COLO668 (cell line): ENCODE measurements at regions not wholly inside any gene's neighbourhood (a gene's known extent, or its start where the extent isn't known, plus 50 kb on each side); places are given as distances from the start of the nearest gene placed in this dataset.

Experiments
- DNase-seq: peaks from one replicate; lab custom pipeline; 2025; ENCODE audit not compliant: unreplicated experiment; lab: John Stamatoyannopoulos, UW

DNA sequence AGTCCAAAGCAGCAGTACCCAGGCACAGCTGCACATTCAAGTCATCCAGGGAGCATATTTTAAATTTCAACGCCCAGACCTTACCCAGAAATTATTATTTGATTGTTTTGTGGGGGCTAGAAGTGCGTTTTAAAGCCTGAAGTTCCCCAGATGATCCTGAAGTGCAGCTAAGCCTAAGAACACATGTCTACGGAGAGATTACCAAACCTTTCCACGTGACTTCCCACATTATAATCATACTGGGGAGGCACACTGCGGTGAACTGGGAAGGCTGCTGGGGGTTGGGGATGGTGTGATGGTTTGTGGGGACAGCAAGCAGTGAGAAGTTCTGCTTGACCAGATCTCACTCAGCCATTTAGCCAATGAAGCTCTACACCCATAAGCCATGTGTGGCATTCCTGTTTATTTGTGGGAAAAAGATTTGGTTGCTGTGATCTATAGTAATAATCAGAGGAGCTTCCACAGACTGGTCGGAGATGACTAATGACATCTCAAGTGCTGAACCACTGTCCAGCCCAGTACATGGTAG is 93.4 kb upstream of the CDH6 start:
- DNase-seq: no peak

DNA sequence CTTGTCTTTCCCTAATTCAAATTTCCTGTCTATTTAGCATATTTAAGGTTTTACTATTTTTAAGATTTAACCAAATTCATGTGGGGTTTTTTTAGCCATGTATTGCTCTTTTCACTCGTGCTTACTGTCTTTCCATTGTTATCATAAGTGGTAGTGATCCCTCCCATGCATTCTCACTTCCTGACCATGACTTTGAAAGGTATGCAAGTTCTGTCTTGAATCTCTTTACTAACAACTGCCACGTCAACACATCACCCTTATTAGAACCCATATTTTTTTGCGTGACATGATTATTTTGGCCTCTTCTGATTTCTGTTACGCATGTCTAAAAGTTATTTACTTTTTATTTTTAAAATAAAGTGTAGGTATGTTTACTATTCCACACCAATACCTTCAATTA is 94.7 kb upstream of the CDH6 start:
- no peak for DNase-seq

DNA sequence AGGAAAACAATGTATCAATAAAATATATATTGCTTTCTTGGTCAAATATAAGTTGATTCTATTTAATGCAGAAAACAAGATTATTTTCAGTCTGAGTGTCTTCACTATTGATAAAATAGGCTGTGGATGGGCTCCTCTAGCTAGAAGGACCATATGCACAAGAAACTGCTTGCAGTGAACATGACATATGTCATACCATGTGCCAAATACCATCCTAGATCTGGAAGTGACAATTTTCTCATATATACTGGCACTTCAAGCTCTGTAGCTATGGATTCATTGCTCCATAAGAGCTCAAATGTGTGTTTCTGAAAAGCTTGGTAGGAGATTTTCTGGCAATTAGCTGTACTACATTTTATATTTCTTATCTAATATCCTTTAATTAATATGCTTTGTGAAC is 95.6 kb upstream of the CDH6 start:
- no peak for DNase-seq

DNA sequence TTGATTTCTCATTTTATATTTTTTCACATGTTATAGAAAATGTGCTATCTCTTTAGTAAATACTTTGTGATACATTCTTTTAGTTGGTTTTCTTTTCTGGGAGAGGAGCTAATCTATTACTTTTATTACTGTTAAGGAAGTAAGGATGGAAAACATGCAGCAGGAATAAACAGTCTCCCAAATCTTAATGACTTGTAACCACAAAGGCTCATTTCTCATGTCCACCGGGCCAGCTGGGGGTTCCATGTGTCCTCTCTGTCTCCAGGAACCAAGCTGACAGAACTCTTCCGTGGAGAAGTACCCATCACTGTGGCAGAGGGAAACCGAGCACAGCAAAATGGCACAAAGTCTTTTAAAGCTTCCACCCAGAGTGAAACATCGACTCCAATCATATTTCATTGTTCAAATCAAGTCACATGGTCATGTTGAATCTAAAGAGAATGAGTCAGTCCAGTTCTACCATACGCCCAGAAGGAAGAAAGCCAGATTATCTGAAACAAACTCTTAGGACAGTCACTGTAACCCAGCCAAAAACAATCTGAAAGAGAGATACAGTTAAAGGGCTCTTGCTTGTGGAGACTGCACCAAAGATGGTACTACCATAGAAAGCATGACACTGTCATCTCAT is 97.1 kb upstream of the CDH6 start:
- no peak for DNase-seq

DNA sequence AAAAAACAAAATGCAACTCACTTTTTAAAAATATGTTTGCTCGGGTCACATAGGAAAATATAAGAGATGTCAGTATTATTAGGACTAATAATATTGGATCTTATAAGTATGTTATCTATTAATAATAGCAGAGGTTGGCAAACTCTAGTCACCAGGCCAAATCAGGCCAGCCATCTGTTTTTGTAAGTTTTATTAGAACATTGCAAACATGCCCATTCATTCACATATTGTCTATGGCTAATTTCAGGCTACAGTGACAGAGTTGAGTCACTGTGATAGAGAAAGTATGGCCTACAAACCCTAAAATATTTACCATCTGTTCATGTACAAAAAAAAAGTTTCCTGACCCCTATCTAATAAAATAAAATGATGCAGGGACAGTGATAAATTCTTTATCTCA is 97.7 kb upstream of the CDH6 start:
- DNase-seq: no peak

DNA sequence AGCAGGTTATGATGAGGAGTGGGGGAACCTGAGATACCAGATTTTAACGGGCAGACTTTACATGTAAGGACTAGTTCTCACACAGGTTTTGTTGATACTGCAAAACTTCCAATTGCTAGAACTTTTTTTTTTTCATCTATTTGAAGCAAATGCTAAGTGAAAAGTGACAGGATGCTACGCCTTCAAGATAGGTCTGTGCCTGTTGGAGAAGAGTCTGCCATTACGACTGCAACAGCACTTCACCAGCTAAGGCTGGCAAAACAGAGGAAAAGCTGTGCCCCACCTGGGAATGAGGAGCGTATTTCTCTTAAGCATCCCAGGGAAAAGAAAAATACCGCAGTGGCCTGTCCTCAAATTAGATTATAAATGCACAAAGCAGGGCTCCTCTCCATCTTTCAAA is 102.0 kb upstream of the CDH6 start:
- DNase-seq: no peak

DNA sequence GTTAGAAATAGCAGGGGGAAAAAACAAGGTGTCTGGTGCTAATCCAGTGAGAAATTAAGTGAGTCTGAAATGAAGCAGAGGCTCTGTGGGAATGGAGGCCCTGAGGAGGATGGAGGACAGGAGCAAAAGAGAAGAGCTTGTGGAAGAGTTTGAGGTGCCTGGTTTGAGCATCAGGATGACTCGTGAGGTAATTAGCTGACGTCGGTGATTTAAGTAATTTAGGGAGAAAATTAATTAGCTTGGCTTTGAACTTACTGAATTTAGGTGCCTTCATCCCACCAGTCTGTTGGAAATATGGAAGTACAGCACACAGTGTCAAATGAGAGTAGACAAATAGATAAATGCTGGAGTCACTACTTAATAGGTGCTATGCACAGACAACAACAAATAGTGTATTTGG is 103.0 kb upstream of the CDH6 start:
- no peak for DNase-seq

DNA sequence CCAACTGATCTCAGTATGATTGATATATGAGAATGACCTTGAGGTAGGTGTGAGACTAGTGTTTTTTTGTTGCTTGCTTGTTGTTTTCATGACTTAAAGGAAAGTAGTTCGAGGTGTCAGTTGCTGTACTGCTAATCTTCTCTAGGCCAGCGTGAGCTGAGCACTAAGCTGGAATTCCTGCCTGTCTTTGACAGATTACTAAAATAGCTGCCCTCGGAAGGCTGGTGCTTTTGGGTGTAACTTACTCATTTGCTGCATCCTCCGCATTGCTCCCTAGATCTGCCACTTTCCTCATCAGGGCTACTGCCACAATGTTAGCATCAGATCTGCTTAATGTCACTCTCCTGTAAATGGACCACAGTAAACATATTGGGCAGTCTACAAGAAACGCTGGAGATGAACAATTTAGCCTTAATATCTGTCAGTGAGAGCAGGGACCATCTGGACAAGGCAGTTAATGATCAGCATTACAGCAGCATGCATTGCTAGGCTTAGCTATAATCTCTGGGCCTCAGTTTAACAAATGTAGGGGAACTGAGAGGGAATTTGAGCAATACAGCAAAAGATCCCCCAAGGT is 106.6 kb upstream of the CDH6 start:
- no peak for DNase-seq

DNA sequence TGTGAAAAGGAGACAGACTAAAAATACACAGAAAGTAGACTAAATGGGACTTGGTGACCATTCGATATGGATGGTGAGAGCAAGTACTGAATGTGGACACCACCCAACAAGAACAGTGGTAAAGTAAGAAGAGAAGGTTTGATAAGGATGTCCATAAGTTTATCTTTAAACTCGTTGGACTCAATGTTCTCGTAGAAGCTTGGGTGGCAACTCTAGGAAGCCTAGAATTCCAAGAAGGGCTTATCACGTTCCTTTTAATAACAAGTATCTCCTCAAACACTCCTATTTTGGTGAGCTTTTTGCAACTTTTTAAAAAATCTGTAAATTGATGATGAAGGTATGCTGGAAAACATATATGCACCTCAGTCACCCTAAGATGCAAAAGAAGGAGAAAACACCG is 108.6 kb upstream of the CDH6 start:
- DNase-seq: no peak

DNA sequence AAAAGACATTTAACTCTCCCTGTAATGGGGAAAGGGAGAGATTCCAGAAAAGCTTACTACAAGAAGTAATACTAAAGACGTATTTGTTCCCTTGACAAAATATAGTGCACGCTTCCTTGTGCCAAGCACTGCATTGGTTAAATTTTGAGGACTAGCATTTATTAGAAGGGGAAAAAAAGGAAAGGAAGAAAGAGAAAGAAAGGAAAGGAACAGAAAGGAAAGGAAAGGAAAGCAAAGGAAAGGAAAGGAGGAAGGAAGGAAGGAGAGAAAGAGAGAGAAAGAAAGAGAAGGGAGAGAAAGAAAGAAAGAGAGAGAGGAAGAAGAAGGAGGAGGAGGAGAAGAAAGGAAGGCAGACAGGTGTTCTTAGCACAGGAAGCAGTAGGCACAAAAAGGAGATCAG is 110.1 kb upstream of the CDH6 start:
- no peak for DNase-seq

DNA sequence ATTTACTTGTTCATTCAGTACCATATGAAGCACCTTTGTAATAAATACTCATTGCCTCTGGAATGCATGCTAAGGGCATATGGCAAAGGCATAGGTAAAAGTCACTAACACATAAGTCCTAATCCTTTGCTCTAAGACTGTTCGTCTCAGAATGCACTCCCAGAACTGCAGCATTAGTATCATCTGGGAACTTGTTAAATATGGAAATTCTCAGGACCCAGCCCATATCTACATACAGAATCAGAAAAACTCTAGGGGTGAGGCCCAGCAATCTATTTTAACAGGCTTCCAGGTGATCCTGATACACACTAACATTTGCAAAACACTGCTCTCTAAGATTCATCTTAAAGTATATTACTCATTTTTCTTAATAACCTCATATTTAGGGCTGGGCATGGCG is 113.8 kb upstream of the CDH6 start:
- no peak for DNase-seq

DNA sequence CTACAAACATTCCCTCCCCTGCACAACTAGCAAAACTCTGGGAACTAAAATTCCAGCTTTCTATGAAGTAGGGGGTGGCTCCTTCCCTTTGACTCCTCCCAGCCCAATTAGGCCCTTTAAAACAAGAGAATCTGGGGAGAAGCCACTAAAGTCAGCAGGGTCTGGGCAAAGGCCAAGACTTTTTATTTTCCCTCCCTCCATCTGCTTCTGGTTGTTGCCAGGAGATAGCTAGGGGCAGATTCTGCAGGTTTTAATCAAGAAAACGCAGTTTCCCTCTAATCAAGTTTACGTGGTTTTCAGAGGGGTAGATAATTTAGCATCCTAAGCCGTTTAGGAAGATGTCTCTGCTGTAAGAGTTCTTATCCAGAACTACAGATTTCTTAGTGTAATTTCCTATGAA is 114.5 kb upstream of the CDH6 start:
- DNase-seq: no peak

DNA sequence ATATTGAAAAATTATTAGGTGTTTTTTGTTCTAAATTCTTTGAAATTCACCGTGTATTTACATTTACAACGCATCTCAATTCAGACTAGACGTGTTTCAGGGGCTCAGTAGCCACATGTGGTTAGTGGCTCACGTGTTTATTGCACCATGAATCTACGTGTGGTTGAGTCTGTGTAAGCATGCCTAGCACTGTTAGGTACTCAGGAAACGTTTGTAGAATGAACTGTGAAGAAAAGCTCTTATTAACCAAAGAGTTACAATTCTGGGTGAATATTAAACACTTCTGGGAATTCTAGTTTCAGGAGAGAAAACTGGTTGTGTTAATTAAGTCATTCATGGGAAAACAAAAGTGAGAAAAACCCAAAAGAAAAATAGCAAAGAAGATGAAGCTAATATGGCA is 117.5 kb upstream of the CDH6 start:
- DNase-seq: no peak

DNA sequence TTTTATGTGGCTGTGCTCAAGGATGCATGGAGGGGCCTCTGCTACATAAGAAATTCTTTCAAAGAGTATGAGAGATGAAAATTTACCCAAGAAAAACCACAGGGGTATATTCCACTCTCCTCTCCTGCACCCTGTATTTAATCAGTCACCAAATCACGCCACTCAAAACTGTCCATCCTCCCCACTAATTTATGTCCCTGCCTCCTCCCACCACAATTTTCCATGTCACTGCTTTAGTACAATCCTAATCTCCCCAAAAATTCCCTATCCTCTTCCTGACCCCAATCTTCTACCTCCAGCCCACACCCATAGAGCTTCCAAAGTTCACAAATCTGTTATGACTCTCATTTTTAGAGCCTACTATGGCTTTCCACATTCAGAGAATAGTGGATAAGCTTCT is 125.2 kb upstream of the CDH6 start:
- no peak for DNase-seq

DNA sequence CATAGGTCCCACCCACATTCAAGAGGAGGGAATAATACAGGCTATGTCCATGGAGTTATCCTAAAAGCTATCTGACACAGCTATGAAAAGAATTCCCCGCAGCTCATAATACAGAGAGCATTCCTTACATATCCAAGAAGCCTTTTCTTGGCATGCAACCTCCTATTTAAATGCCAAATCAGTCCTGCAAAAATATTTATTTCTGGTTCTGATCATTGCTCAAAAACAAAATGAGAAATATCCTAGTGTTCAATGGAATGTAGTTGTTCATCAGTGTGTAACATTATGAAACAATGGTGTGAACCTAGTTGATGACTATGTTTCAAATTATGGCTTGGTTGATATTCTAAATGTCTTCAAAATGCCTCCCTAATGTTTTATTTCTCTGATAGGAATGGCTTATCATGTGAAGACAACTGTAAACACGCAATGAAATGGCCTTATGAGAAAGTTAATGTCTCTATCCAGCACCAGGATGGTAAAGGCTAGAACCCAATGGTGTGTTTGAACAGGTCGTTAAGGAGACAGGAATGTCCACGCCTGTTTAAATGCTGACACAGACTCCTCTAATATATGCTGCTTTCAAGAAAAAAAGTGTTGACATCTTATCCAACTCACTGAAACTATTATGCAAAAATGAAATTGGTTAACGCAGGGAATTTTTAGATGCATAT is 126.7 kb upstream of the CDH6 start:
- DNase-seq: no peak

DNA sequence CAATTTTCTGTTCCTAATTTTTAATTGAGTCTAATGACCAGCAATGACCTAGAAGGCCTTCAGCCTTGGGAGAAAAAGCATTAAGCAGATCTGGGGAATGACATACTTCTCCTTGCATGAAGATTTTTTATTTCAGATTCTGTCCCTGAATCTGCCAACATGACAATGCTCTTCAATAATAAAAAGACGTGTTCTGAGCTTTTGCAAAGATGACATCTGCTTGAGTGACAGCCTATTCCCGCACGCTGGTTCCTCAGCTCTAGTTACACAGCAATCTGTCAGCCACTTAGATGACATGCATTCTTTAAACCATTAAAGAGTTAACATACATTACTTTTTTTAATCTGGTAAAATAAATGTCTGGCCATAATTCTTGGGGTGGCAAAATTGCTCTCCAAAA is 129.3 kb upstream of the CDH6 start:
- DNase-seq: no peak

DNA sequence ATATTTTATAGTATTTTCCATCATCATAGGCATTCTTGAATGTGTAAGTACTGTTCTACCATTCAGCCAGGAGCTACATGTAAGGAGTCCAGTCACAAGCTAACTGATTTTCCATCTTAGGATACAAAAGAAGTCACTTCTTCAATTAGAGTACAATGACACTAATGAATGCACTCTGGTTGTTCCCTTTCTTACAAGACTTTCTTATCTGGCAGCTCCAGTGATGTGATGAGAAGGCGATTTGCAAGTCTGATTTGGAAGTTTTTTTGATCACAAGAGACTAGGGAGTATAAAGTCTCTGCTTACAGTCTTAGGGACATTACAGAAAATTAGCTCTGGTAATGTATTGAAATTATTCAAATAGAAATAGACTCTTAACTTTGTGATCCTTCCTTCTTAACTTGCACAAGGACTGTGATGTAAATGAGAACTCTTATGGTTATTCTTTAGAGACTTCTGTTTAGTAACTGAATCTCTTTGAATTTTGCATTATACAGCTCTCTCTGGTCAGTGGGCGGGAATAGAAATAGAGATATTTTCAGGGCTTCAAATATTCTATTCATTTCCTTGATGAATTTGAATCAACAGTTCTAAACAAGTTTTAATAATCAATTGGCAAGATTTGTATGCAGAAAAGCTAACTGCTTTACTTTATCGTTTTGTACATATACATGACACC is 130.4 kb upstream of the CDH6 start:
- no peak for DNase-seq

DNA sequence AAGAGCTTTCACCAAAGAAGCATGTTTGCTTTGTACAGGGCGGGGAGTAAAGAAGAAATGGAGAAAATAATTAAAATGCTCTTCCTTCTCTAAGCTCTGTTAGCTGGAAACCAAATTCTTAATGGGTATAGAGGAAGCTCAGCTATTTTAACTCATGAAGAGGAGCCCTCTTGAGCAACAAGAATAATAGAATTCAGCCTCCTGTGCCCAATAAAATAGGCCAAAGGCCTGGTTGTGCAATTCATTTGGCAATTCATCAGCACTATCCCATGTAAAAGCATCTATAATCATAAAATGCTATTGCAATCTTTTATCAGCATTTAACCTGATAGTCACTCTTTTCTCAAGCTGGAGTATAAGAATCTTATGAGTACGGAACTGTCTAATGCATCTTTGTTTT is 133.6 kb upstream of the CDH6 start:
- no peak for DNase-seq

DNA sequence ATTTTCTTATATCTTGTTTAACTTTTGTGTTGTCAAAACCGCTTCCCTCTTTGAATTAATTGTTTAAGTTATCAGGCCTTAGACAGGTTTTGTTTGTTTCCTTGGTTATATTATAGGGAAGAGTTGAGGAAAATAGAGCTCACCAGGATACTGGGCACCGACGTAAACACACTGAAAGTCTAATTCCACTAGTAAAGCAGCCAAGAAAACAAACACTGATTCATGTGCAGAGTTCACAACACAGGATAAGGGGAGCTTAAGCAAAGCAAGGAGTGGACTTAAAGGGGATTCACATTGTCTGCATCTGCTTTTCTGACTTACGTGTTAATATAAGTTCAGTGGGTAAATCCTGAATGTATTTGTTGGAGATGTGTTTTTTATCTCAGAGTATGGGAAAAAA is 139.0 kb upstream of the CDH6 start:
- DNase-seq: no peak

DNA sequence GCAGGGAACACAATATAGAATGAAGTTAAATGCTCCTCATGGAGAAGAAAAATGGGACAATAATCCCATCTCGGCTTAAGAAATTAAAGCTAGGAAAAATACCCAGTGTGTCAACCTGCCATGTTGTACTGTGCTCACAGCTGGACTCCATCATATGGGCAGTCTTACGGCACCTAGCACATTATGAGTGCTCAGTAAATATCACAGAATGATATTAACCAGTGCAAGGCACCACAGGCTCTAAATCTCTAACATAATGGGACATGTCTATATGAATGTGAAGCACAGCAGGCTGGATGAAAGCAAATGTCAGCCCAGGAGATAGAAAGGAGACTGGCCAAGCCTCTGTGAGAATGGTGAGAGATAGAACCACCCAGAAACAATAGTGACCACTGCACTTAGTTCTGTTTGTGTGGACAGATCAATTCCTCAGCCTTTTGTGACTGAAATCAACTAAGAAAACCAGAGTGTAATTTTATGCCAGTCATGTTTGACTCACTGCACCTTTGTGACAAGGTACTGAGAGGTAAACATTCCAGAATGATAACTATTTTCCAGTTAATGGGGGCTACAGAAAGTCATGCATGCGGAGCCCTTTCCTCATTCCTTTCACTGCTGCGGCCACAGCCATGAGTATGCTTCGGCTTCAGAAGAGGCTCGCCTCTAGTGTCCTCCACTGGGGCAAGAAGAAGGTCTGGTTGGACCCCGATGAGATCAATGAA is 140.4 kb upstream of the CDH6 start:
- DNase-seq: no peak

DNA sequence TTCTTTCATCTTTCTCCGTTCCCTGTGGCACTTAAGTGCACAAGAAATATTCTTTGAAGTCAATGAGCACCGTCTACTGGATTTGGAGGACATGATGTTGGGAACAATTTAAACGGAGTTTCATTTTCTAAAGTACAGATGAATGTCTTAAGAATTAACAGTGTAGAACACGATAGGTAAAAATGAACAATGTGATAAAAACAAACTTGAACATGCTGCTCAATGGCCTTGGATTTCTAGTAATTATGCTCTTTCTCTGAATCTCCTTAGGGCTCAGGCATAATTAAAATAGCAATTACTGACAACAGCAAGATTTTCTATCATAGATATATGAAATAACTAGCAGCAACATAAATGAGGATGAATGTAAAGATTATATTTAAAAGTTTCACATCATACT is 142.2 kb upstream of the CDH6 start:
- DNase-seq: no peak
